Thyroid gland (tissue), 4 donors: ENCODE measurements at regions not wholly inside any gene's neighbourhood (a gene's known extent, or its start where the extent isn't known, plus 50 kb on each side); places are given as distances from the start of the nearest gene placed in this dataset.

Source experiments
- POLR2A ChIP-seq, 2 donors: fragments of 450-650 bp; IDR thresholded peaks; one replicate each; pipeline ENCODE4 v1.6.1; 2017; ENCODE audit warnings: antibody characterized with exemption in 2 of 2, mild to moderate bottlenecking in 2 of 2, moderate library complexity in 1 of 2
- TF ChIP-seq, protein P1 (sequence below), 6 experiments: fragments of 200-600 bp in 3 of 6; fragments of 450-650 bp in 3 of 6; sonication (generic) in 3 of 6; IDR thresholded peaks; one replicate each; pipeline ENCODE4 v1.5.1; 2016 to 2019; ENCODE audit warnings: antibody characterized with exemption in 6 of 6, mild to moderate bottlenecking in 2 of 6, inconsistent platforms in 1 of 6, moderate library complexity in 1 of 6

DNA sequence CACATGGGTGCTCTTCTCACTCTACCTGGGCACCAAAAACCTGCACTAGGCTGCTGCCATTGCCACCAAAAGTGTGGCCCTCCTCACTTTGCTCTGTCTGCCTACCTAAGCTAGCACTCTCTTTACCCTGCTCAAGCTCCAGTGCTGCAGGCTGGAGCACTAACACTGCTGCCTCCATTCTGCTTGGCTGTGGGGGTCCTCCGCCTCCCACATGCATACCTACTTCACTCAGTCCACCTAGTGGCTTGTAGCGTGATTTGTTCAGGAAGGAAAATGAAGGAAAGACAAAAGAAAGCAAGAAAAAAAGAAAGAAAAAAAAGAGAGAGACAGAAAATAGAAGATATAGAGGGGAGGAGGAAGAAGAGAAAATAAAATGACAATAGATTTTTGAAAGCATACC is 1339.4 kb upstream of the CHAC2 start:
- TF ChIP-seq, protein P1, sequence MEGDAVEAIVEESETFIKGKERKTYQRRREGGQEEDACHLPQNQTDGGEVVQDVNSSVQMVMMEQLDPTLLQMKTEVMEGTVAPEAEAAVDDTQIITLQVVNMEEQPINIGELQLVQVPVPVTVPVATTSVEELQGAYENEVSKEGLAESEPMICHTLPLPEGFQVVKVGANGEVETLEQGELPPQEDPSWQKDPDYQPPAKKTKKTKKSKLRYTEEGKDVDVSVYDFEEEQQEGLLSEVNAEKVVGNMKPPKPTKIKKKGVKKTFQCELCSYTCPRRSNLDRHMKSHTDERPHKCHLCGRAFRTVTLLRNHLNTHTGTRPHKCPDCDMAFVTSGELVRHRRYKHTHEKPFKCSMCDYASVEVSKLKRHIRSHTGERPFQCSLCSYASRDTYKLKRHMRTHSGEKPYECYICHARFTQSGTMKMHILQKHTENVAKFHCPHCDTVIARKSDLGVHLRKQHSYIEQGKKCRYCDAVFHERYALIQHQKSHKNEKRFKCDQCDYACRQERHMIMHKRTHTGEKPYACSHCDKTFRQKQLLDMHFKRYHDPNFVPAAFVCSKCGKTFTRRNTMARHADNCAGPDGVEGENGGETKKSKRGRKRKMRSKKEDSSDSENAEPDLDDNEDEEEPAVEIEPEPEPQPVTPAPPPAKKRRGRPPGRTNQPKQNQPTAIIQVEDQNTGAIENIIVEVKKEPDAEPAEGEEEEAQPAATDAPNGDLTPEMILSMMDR (IDR thresholded peaks at IDR 0.05): no peak
- TF ChIP-seq POLR2A (IDR thresholded peaks at IDR 0.05): no peak
